B cell (primary cell): ENCODE measurements at regions not wholly inside any gene's neighbourhood (a gene's known extent, or its start where the extent isn't known, plus 50 kb on each side); places are given as distances from the start of the nearest gene placed in this dataset.

Experiments used
- ATAC-seq: fragments of 200-7000 bp; cut with Tn5 transposase; one replicate; pipeline ENCODE4 v1.10.0; 2021; ENCODE audit warnings: low read depth, mild to moderate bottlenecking, moderate number of reproducible peaks, moderate library complexity
- CTCF ChIA-PET: fragments of 350-600 bp; sonication (Branson Sonifier 250); formaldehyde crosslinking; loops from one replicate; lab custom pipeline; 2021; ENCODE audit warnings: antibody characterized with exemption, inconsistent platforms; lab: Charles Lee
- POLR2A ChIA-PET: fragments of 350-600 bp; sonication (Branson Sonifier 250); formaldehyde crosslinking; loops from one replicate; lab custom pipeline; 2021; ENCODE audit warnings: antibody characterized with exemption; lab: Charles Lee
- DNase-seq: peaks from one replicate; pipeline ENCODE4 v3.0.0; 2013
- H2AFZ ChIP-seq: 2 replicates; pipeline ENCODE4 v1.6.1; 2012; ENCODE audit warnings: mild to moderate bottlenecking, low read depth, low read length; ENCODE audit not compliant: insufficient read depth, poor library complexity, severe bottlenecking
- H3K27ac ChIP-seq, 2 donors: 1 replicate in 1 of 2; 2 replicates in 1 of 2; pipeline ENCODE4 v1.5.1; 2012 to 2013; ENCODE audit warnings: low read length in 2 of 2, mild to moderate bottlenecking in 2 of 2, moderate library complexity in 1 of 2
- H3K27me3 ChIP-seq, 4 experiments: fragments of 200-600 bp in 1 of 4; sonication (generic) in 1 of 4; replicated peaks in 1 of 4; 1 replicate in 2 of 4; 2 replicates in 2 of 4; pipeline versions ENCODE4 v1.6.1 to v1.7.0; 2013 to 2016; ENCODE audit warnings: low read length in 3 of 4, mild to moderate bottlenecking in 2 of 4, mixed read lengths in 1 of 4, moderate library complexity in 1 of 4; ENCODE audit not compliant: insufficient read depth in 4 of 4, control insufficient read depth in 3 of 4; ENCODE audit errors: control extremely low read depth in 1 of 4
- H3K36me3 ChIP-seq, 2 experiments: replicated peaks in 1 of 2; 1 replicate in 1 of 2; 2 replicates in 1 of 2; pipeline versions ENCODE4 v1.6.1 to v1.7.1; 2013; ENCODE audit warnings: low read length in 1 of 2; ENCODE audit not compliant: insufficient read depth in 2 of 2, control insufficient read depth in 1 of 2; ENCODE audit errors: control extremely low read depth in 1 of 2, extremely low read depth in 1 of 2
- H3K4me1 ChIP-seq, 2 donors: fragments of 200-600 bp in 1 of 2; sonication (generic) in 1 of 2; 1 replicate in 1 of 2; 2 replicates in 1 of 2; pipeline versions ENCODE4 v1.5.1 to v1.6.1; 2013 to 2017; ENCODE audit warnings: low read length in 2 of 2; ENCODE audit not compliant: control insufficient read depth in 2 of 2, insufficient read depth in 2 of 2
- H3K4me2 ChIP-seq: replicated peaks from 2 replicates; pipeline ENCODE3; 2012; ENCODE audit warnings: mild to moderate bottlenecking, low read depth, low read length; ENCODE audit not compliant: poor library complexity, severe bottlenecking
- H3K4me3 ChIP-seq, 5 experiments: fragments of 200-600 bp in 1 of 5; sonication (generic) in 1 of 5; 1 replicate in 3 of 5; 2 replicates in 2 of 5; pipeline versions ENCODE4 v1.5.1 to v1.7.0; 2011 to 2016; ENCODE audit warnings: low read length in 4 of 5, mild to moderate bottlenecking in 4 of 5, low read depth in 2 of 5, control low read depth in 1 of 5, moderate library complexity in 1 of 5; ENCODE audit not compliant: insufficient read depth in 1 of 5; ENCODE audit errors: control extremely low read depth in 1 of 5, extremely low read depth in 1 of 5
- H3K79me2 ChIP-seq: fragments of 200-600 bp; sonication (generic); one replicate; pipeline ENCODE4 v1.6.0; 2016; ENCODE audit warnings: low read length; ENCODE audit not compliant: control insufficient read depth, insufficient read depth
- H3K9ac ChIP-seq: fragments of 200-600 bp; sonication (generic); 2 replicates; pipeline ENCODE4 v1.6.1; 2017; ENCODE audit warnings: mild to moderate bottlenecking, low read length, moderate library complexity
- H3K9me3 ChIP-seq, 3 donors: one replicate each; pipeline versions ENCODE4 v1.6.1 to v1.7.1; 2013; ENCODE audit warnings: low read length in 2 of 3; ENCODE audit not compliant: control insufficient read depth in 2 of 3, insufficient read depth in 1 of 3; ENCODE audit errors: control extremely low read depth in 1 of 3
- H4K20me1 ChIP-seq: 2 replicates; pipeline ENCODE4 v1.6.0; 2012; ENCODE audit warnings: mild to moderate bottlenecking, low read length; ENCODE audit not compliant: insufficient read depth, control insufficient read depth, poor library complexity, severe bottlenecking
- H3K27ac Mint-ChIP-seq: one replicate; pipeline ENCODE4 v1.8.0; 2021; ENCODE audit warnings: mixed read lengths
- H3K27me3 Mint-ChIP-seq: one replicate; pipeline ENCODE4 v1.8.0; 2021; ENCODE audit warnings: mixed read lengths
- H3K4me1 Mint-ChIP-seq: one replicate; pipeline ENCODE4 v1.8.0; 2021; ENCODE audit warnings: mixed read lengths
- H3K4me3 Mint-ChIP-seq: one replicate; pipeline ENCODE4 v1.8.0; 2021; ENCODE audit warnings: mixed read lengths
- H3K9me3 Mint-ChIP-seq: one replicate; pipeline ENCODE4 v1.8.0; 2022; ENCODE audit warnings: mixed read lengths; ENCODE audit not compliant: insufficient read depth
- EZH2 ChIP-seq: IDR thresholded peaks from 2 replicates; pipeline ENCODE4 v1.6.1; 2012; ENCODE audit warnings: borderline replicate concordance, low read depth, mild to moderate bottlenecking, moderate library complexity, low read length; ENCODE audit not compliant: insufficient read depth, poor library complexity, severe bottlenecking
- WGBS: methylation state at CpG from one replicate; pipeline ENCODE4 v1.1.5; 2013; ENCODE audit warnings: missing lambda C conversion rate; ENCODE audit not compliant: insufficient coverage; 5-methylcytosine and 5-hydroxymethylcytosine counted together
- intact Hi-C: fragments of 100-400 bp; cut with micrococcal nuclease; formaldehyde crosslinking; loops from one replicate; pipeline ENCODE4 v1.10.0; 2022
- TF ChIP-seq, protein P1 (sequence below): fragments of 200-600 bp; IDR thresholded peaks from one replicate; pipeline ENCODE4 v1.8.0; 2022; ENCODE audit warnings: antibody characterized with exemption, mild to moderate bottlenecking

DNA sequence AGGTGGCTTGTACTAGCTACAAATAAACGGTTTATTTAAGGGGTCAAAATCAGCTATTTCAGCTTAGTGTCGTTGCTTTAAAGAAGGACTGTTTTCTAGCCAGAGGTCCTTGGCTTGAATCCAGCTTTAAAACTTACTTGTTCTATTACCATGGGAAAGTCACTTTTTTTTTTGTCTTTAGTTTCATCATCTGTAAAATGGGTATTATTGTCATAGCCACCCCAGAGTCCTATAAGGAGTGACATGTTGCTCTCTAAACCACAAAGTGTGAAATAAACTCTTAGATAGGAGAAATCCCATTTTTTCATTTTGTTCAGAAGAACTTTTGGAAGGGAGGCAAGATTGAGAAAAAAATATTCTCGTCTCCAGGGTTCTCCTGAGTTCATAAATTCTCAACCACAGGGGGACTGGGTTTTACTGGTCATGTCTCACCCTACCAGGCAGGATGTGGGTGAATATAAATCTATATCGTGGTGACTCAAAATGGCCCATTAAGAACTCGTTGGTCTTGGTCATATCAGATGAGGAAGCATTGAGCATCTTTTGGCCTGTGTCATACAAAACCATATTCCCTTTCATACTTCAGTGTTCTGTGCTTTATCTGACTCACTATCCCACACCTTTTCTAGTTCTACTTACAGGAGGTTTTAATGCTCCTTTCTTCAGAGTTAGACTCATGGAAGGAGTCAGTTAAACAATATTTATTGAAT lies 202.7 kb upstream of the NR3C1 start:
- no peak for ATAC-seq
- CTCF ChIA-PET = interaction anchor here (0.6 kb wide), 1 partner anchor 200 kb away, joined by 4 read pairs; no protein-coding TSS in a partner anchor
- H3K4me3 Mint-ChIP-seq = no peak overlapping the region
- no CpG with 5 or more reads among the region's 5 CpGs for WGBS
- H3K4me1 Mint-ChIP-seq = peaks cover 22% of the 10 kb centered on the region
- Histone ChIP-seq H4K20me1 (no peaks in the 10 kb centered on the region), H3K4me3 (no peak overlapping the region), H3K27ac (no peak overlapping the region), H3K9ac (no peak overlapping the region), H3K4me1 (peaks cover 16 to 19% of the 10 kb centered on the region in 2 donors), H2AFZ (no peak overlapping the region), H3K4me2 (peak overlapping the region; percentile 44), H3K27me3 (no peaks in the 10 kb centered on the region), H3K79me2 (no peaks in the 10 kb centered on the region), H3K36me3 (no peaks in the 10 kb centered on the region), H3K9me3 (no peaks in the 10 kb centered on the region)
- DNase-seq = no peak
- H3K27me3 Mint-ChIP-seq = no peaks in the 10 kb centered on the region
- TF ChIP-seq, protein P1, sequence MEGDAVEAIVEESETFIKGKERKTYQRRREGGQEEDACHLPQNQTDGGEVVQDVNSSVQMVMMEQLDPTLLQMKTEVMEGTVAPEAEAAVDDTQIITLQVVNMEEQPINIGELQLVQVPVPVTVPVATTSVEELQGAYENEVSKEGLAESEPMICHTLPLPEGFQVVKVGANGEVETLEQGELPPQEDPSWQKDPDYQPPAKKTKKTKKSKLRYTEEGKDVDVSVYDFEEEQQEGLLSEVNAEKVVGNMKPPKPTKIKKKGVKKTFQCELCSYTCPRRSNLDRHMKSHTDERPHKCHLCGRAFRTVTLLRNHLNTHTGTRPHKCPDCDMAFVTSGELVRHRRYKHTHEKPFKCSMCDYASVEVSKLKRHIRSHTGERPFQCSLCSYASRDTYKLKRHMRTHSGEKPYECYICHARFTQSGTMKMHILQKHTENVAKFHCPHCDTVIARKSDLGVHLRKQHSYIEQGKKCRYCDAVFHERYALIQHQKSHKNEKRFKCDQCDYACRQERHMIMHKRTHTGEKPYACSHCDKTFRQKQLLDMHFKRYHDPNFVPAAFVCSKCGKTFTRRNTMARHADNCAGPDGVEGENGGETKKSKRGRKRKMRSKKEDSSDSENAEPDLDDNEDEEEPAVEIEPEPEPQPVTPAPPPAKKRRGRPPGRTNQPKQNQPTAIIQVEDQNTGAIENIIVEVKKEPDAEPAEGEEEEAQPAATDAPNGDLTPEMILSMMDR = no peak
- TF ChIP-seq EZH2 = no peak
- intact Hi-C loops = loop anchor here (5.0 kb wide), 1 partner anchor 34 kb away; no protein-coding TSS in a partner anchor
- peaks cover 4% of the 10 kb centered on the region for H3K9me3 Mint-ChIP-seq
- POLR2A ChIA-PET = no interaction called here
- H3K27ac Mint-ChIP-seq = no peak overlapping the region

DNA sequence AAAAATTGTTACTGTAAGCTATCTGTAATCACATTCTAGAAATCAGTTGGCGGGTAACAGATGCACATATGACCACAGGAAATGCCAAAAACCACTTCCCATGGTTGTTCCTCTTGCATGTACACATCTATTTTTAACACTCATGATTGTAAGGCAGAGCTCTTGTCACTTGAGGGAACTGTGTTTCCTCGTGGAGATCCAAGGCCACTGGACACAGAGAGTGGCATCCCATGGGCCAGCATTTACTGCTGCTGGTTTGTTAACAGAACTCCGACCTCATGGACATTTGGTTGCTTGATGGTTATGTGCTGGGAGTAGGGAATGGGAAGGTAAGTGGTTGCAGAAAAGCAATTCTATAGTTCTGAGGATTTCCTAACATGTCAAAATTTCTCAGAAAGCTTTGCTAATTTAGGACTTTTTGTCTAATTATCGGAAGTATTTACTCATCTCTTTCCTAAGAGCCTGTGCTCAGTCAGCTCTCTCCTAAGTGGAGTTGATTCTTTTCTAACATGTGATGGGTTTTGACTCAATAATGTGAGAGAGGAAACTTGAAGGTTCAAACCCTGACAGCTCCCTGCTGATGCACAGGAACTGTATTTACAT lies 202.0 kb upstream of the NR3C1 start:
- no peak overlapping the region for H3K27ac Mint-ChIP-seq
- intact Hi-C loops = loop anchor here (5.0 kb wide), 1 partner anchor 33 kb away; no protein-coding TSS in a partner anchor
- ATAC-seq = no peak
- H3K4me1 ChIP-seq = peaks cover 16 to 19% of the 10 kb centered on the region in 2 donors
- peak; percentile 34 for DNase-seq
- H3K36me3 ChIP-seq = no peaks in the 10 kb centered on the region
- POLR2A ChIA-PET = no interaction called here
- H4K20me1 ChIP-seq = no peaks in the 10 kb centered on the region
- peak overlapping the region; percentile 12 for H3K9ac ChIP-seq
- no peaks in the 10 kb centered on the region for H3K79me2 ChIP-seq
- H3K27me3 ChIP-seq = no peaks in the 10 kb centered on the region
- CTCF ChIA-PET = interaction anchor here (0.6 kb wide), 1 partner anchor 201 kb away, joined by 4 read pairs; no protein-coding TSS in a partner anchor
- no peaks in the 10 kb centered on the region for H3K27me3 Mint-ChIP-seq
- H3K27ac ChIP-seq = no peak overlapping the region
- H3K9me3 ChIP-seq = no peaks in the 10 kb centered on the region
- H3K4me3 ChIP-seq = no peak overlapping the region
- peaks cover 22% of the 10 kb centered on the region for H3K4me1 Mint-ChIP-seq
- WGBS = 0% methylated on average over 3 of the region's 4 CpGs
- H3K9me3 Mint-ChIP-seq = peaks cover 4% of the 10 kb centered on the region
- H3K4me3 Mint-ChIP-seq = peak overlapping the region; percentile 44
- no peak overlapping the region for H2AFZ ChIP-seq
- peak overlapping the region; percentile 44 for H3K4me2 ChIP-seq
- TF ChIP-seq, protein P1 = no peak
- no peak for TF ChIP-seq EZH2
